Kidney (tissue), 13 donors: ENCODE measurements at regions not wholly inside any gene's neighbourhood (a gene's known extent, or its start where the extent isn't known, plus 50 kb on each side); places are given as distances from the start of the nearest gene placed in this dataset.

Source experiments
- DNase-seq, 5 donors: peaks; one replicate each; pipeline ENCODE4 v3.0.0-alpha.2; 2013 to 2020
- FAIRE-seq: peaks from 2 replicates; lab custom pipeline; 2012; peaks lifted over from hg19 to GRCh38; lab: Jason Lieb, UNC
- H3K27ac ChIP-seq, 2 donors: one replicate each; pipeline ENCODE4 v1.7.0; 2013; ENCODE audit warnings: low read depth in 2 of 2, low read length in 2 of 2, inconsistent platforms in 1 of 2
- H3K27me3 ChIP-seq: one replicate; pipeline ENCODE4 v1.7.1; 2013; ENCODE audit warnings: low read length, inconsistent platforms; ENCODE audit not compliant: control insufficient read depth, insufficient read depth
- H3K36me3 ChIP-seq, 3 donors: one replicate each; pipeline versions ENCODE4 v1.7.0 to v1.7.1; 2013; ENCODE audit warnings: low read length in 3 of 3, control low read depth in 1 of 3, inconsistent platforms in 1 of 3; ENCODE audit not compliant: insufficient read depth in 3 of 3, control insufficient read depth in 2 of 3
- H3K4me1 ChIP-seq, 3 donors: one replicate each; pipeline versions ENCODE4 v1.7.0 to v1.7.1; 2013; ENCODE audit warnings: low read length in 3 of 3, inconsistent platforms in 1 of 3, low read depth in 1 of 3; ENCODE audit not compliant: control insufficient read depth in 2 of 3, insufficient read depth in 2 of 3
- H3K4me3 ChIP-seq, 3 donors: one replicate each; pipeline versions ENCODE4 v1.7.0 to v1.8.1; 2013; ENCODE audit warnings: low read length in 3 of 3, control low read depth in 1 of 3, inconsistent platforms in 1 of 3
- H3K9ac ChIP-seq, 3 donors: one replicate each; pipeline versions ENCODE4 v1.7.0 to v1.7.1; 2013; ENCODE audit warnings: low read length in 3 of 3, control low read depth in 1 of 3, inconsistent platforms in 1 of 3
- H3K9me3 ChIP-seq, 3 donors: one replicate each; pipeline versions ENCODE4 v1.7.0 to v1.7.1; 2013; ENCODE audit warnings: low read length in 3 of 3, control low read depth in 1 of 3, inconsistent platforms in 1 of 3; ENCODE audit not compliant: control insufficient read depth in 2 of 3, insufficient read depth in 1 of 3
- intact Hi-C: fragments of 100-400 bp; cut with DNase I; formaldehyde crosslinking; loops from one replicate; pipeline ENCODE4 v1.11.1; 2022
- TF ChIP-seq, protein P1 (sequence below): IDR thresholded peaks from 3 replicates; pipeline ENCODE4 v1.5.1; 2012; ENCODE audit warnings: mild to moderate bottlenecking, moderate library complexity, borderline replicate concordance; ENCODE audit not compliant: insufficient read depth; ENCODE audit errors: extremely low read depth
- donor health status: control.
- donor health status: control.
- donor health status: control.
- donor health status: control.
- donor health status: control.
- donor health status: DM: yes; HTN: yes; CAD: no.
- donor health status: Normal renal cell carcinoma (clear cell type).

GRCh38 chr2:129478902-129479517 is 500.5 kb upstream of the RAB6C start:
- Histone ChIP-seq H3K9ac (no peak overlapping the region), H3K36me3 (no peaks in the 10 kb centered on the region), H3K9me3 (no peaks in the 10 kb centered on the region), H3K4me1 (no peaks in the 10 kb centered on the region), H3K27ac (no peak overlapping the region), H3K4me3 (no peak overlapping the region), H3K27me3 (no peaks in the 10 kb centered on the region)
- TF ChIP-seq, protein P1, sequence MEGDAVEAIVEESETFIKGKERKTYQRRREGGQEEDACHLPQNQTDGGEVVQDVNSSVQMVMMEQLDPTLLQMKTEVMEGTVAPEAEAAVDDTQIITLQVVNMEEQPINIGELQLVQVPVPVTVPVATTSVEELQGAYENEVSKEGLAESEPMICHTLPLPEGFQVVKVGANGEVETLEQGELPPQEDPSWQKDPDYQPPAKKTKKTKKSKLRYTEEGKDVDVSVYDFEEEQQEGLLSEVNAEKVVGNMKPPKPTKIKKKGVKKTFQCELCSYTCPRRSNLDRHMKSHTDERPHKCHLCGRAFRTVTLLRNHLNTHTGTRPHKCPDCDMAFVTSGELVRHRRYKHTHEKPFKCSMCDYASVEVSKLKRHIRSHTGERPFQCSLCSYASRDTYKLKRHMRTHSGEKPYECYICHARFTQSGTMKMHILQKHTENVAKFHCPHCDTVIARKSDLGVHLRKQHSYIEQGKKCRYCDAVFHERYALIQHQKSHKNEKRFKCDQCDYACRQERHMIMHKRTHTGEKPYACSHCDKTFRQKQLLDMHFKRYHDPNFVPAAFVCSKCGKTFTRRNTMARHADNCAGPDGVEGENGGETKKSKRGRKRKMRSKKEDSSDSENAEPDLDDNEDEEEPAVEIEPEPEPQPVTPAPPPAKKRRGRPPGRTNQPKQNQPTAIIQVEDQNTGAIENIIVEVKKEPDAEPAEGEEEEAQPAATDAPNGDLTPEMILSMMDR, result no peak
- intact Hi-C loops, result no loop called here
- FAIRE-seq (no peak), DNase-seq (no peak)

DNA sequence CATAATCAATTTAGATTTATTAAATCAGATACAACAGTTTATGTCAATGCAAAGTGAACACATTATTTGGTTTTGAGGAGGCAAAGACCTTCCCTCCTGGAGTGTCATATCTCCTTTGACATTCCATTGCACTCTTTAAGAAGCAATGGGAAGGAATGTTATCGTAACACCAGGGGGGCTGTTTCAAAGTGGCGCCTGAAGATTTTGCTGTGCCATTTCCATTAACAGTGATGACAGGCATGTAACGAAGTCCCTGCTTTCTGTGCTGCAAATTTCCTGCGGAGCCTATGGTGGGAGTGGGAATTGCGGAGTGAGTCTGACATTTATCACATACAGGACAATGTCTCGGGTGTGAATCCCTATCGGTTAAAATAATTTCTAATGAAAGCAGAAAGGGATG is 499.6 kb upstream of the RAB6C start:
- no peak overlapping the region for H3K9ac ChIP-seq
- H3K27ac ChIP-seq, result no peak overlapping the region
- H3K36me3 ChIP-seq, result no peaks in the 10 kb centered on the region
- intact Hi-C loops, result no loop called here
- H3K4me3 ChIP-seq, result no peak overlapping the region
- no peaks in the 10 kb centered on the region for H3K4me1 ChIP-seq
- no peaks in the 10 kb centered on the region for H3K9me3 ChIP-seq
- TF ChIP-seq, protein P1, result no peak
- H3K27me3 ChIP-seq, result no peaks in the 10 kb centered on the region
- FAIRE-seq, result no peak
- DNase-seq, result no peak

DNA sequence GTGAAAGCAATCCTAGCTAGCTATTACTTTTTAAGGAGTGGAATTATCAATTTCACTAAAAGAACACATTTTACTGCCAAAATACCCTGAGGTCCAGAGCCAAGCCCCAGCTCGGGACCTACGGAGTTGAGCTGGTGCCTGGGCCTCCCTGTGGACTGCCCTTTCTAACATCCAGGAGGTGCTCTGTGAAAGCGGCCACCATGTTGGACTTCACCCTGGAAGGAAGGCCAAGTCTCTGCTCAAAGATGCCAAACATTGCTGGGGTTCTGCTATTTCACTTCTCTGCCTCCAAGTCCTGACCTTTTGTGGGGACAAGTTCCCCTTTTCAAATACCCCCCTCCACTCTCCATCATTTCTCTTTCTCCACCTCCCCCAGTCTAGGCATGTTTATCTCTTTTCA is 498.7 kb upstream of the RAB6C start:
- intact Hi-C loops, result no loop called here

More for the DNA sequence above, 498.7 kb upstream of the RAB6C start:
- Histone ChIP-seq H3K9ac (no peak overlapping the region), H3K27ac (no peak overlapping the region), H3K36me3 (no peaks in the 10 kb centered on the region), H3K9me3 (no peaks in the 10 kb centered on the region), H3K4me3 (no peak overlapping the region), H3K4me1 (no peaks in the 10 kb centered on the region), H3K27me3 (no peaks in the 10 kb centered on the region)
- DNase-seq (no peak), FAIRE-seq (no peak)
- TF ChIP-seq, protein P1, result no peak
